Ishikawa (cell line): ENCODE measurements at regions not wholly inside any gene's neighbourhood (a gene's known extent, or its start where the extent isn't known, plus 50 kb on each side); places are given as distances from the start of the nearest gene placed in this dataset.

Source experiments
- CEBPB ChIP-seq: IDR thresholded peaks from 2 replicates; pipeline ENCODE4 v1.6.1; 2012
- CREB1 ChIP-seq: IDR thresholded peaks from 2 replicates; pipeline ENCODE4 v1.6.1; 2012; ENCODE audit warnings: low read depth
- EGR1 ChIP-seq: IDR thresholded peaks from 2 replicates; pipeline ENCODE4 v1.6.1; 2012
- EP300 ChIP-seq: IDR thresholded peaks from 2 replicates; pipeline ENCODE4 v1.6.1; 2012; ENCODE audit warnings: borderline replicate concordance
- FOXM1 ChIP-seq: IDR thresholded peaks from 2 replicates; pipeline ENCODE4 v1.6.1; 2012; ENCODE audit warnings: low read depth, borderline replicate concordance
- NFIC ChIP-seq: IDR thresholded peaks from 2 replicates; pipeline ENCODE4 v1.6.1; 2012
- RAD21 ChIP-seq: IDR thresholded peaks from 2 replicates; pipeline ENCODE4 v1.6.1; 2012; ENCODE audit warnings: low read depth
- TAF1 ChIP-seq: IDR thresholded peaks from 2 replicates; pipeline ENCODE4 v1.6.1; 2012; ENCODE audit warnings: low read depth, mild to moderate bottlenecking
- TCF12 ChIP-seq: IDR thresholded peaks from 2 replicates; pipeline ENCODE4 v1.6.1; 2012; ENCODE audit warnings: low read depth
- TEAD4 ChIP-seq: IDR thresholded peaks from 2 replicates; pipeline ENCODE4 v1.6.1; 2012
- YY1 ChIP-seq: IDR thresholded peaks from 2 replicates; pipeline ENCODE4 v1.6.1; 2012; ENCODE audit warnings: low read depth
- ZBTB7A ChIP-seq: IDR thresholded peaks from 2 replicates; pipeline ENCODE4 v1.6.1; 2012; ENCODE audit warnings: low read depth
- TF ChIP-seq, protein P1 (sequence below): IDR thresholded peaks from 2 replicates; pipeline ENCODE4 v1.6.1; 2012
- TF ChIP-seq, protein P2 (sequence below): IDR thresholded peaks from 2 replicates; pipeline ENCODE4 v1.6.1; 2012; ENCODE audit warnings: low read depth, mild to moderate bottlenecking
- TF ChIP-seq, protein P3 (sequence below): IDR thresholded peaks from 2 replicates; pipeline ENCODE4 v1.6.1; 2012

DNA sequence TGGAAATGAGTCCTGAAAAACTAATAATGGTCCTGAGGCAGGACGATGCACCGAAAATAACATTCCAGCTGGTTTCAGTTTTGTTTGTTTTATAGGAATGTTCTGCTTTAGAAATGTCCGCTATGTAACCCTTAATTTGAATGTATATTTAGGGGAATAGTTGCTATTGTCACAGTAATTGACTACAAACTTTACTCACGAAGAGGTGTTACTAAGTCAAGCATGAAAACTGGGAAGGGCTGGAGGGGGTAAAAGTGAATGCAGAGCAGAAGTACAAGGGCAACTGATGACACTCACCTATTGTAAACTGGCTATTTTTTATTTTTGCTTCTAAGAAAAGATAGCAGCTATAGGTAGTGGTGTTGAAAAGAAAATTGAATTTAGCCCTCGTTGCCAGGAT lies 230.7 kb upstream of the SYT10 start:
- no peak for TF ChIP-seq TAF1
- TF ChIP-seq FOXM1 = no peak
- TF ChIP-seq, protein P1, sequence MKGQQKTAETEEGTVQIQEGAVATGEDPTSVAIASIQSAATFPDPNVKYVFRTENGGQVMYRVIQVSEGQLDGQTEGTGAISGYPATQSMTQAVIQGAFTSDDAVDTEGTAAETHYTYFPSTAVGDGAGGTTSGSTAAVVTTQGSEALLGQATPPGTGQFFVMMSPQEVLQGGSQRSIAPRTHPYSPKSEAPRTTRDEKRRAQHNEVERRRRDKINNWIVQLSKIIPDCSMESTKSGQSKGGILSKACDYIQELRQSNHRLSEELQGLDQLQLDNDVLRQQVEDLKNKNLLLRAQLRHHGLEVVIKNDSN = no peak
- TF ChIP-seq, protein P2, sequence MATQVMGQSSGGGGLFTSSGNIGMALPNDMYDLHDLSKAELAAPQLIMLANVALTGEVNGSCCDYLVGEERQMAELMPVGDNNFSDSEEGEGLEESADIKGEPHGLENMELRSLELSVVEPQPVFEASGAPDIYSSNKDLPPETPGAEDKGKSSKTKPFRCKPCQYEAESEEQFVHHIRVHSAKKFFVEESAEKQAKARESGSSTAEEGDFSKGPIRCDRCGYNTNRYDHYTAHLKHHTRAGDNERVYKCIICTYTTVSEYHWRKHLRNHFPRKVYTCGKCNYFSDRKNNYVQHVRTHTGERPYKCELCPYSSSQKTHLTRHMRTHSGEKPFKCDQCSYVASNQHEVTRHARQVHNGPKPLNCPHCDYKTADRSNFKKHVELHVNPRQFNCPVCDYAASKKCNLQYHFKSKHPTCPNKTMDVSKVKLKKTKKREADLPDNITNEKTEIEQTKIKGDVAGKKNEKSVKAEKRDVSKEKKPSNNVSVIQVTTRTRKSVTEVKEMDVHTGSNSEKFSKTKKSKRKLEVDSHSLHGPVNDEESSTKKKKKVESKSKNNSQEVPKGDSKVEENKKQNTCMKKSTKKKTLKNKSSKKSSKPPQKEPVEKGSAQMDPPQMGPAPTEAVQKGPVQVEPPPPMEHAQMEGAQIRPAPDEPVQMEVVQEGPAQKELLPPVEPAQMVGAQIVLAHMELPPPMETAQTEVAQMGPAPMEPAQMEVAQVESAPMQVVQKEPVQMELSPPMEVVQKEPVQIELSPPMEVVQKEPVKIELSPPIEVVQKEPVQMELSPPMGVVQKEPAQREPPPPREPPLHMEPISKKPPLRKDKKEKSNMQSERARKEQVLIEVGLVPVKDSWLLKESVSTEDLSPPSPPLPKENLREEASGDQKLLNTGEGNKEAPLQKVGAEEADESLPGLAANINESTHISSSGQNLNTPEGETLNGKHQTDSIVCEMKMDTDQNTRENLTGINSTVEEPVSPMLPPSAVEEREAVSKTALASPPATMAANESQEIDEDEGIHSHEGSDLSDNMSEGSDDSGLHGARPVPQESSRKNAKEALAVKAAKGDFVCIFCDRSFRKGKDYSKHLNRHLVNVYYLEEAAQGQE = no peak
- no peak for TF ChIP-seq EP300
- TF ChIP-seq, protein P3, sequence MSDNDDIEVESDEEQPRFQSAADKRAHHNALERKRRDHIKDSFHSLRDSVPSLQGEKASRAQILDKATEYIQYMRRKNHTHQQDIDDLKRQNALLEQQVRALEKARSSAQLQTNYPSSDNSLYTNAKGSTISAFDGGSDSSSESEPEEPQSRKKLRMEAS = no peak
- no peak for TF ChIP-seq YY1
- TF ChIP-seq TCF12 = no peak
- no peak for TF ChIP-seq RAD21
- TF ChIP-seq CEBPB = no peak
- no peak for TF ChIP-seq TEAD4
- no peak for TF ChIP-seq CREB1
- no peak for TF ChIP-seq ZBTB7A
- no peak for TF ChIP-seq EGR1
- no peak for TF ChIP-seq NFIC

DNA sequence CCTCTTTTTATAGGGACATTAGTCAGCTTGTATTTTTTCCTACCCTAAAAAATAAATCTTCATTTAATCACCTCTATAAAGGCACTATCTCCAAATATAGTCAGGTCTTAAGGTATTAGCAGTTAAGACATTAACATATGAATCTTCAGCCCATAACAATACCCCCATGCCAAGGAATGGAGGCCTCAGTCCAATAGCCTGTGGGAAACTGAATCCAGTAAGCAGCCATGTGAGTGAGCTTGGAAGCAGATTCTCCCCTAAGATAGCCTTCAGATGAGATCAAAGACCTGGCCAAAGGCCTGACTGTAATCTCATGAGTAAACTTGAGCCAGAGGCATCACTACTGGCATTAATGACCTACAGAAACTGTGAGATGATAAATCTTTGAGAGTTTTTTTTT lies 232.1 kb upstream of the SYT10 start:
- TF ChIP-seq, protein P1 = no peak
- TF ChIP-seq NFIC = no peak
- TF ChIP-seq, protein P2 = no peak
- no peak for TF ChIP-seq EGR1
- no peak for TF ChIP-seq YY1
- no peak for TF ChIP-seq ZBTB7A
- TF ChIP-seq TEAD4 = no peak
- TF ChIP-seq EP300 = no peak

DNA sequence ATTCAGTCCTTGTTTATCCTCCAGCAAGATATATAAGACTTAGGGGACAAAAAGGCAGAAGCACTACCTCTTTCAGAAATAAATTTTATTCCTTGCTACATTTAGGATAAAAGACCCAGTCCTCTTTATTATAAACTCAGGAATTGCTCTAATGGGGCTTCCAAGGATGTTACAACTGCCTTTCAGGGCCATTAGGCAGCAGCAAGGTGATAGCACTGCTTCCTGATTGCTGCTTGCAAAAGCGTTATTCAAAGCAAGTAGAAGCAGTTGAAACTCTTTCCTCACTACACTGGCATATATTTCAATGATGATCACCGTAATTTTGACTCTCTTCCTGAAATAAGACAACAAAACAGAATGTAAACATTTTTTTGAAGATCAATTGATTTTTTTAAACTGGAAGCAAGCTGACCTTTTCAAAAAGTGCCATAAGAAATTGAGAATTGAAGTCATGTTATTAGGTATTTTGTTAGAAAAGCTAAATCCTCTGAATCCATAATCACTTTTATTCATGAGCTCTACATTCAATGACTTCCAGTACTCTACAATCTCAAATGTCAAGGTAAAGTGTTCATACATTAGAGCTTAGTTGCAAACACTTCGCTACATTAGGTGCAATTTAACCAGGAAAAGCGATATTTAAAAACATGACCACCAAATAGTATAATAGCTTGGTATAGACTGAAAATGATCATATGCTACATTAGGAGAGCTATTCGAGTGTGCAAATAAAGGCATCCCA lies 233.4 kb upstream of the SYT10 start:
- no peak for TF ChIP-seq FOXM1
- no peak for TF ChIP-seq CREB1
- TF ChIP-seq, protein P1 = no peak
- no peak for TF ChIP-seq RAD21
- no peak for TF ChIP-seq CEBPB
- TF ChIP-seq YY1 = no peak
- no peak for TF ChIP-seq EGR1
- TF ChIP-seq NFIC = no peak
- TF ChIP-seq, protein P3 = no peak
- TF ChIP-seq EP300 = no peak
- TF ChIP-seq TAF1 = no peak
- TF ChIP-seq TCF12 = no peak
- TF ChIP-seq TEAD4 = no peak
- TF ChIP-seq, protein P2 = no peak
- no peak for TF ChIP-seq ZBTB7A

DNA sequence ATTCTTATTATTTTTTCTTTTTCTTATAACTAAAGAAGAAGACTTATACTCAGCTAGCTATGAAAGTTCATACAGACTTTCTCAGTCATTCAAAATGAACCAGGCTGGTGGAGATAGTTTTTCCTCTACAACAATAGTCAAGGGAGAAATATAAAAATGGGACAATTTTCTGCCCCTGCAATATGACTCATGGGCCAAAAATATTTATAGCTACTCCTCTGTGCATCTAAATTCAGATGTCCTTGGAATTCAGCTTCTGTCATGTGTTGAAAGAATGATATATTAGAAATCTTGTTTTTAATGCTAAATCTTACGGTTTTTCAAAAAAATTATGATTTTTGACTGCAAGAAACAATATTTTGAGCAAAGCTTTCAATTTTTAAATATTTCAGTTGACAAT lies 237.2 kb upstream of the SYT10 start:
- TF ChIP-seq EGR1 = no peak
- TF ChIP-seq, protein P2 = no peak
- TF ChIP-seq YY1 = no peak
- no peak for TF ChIP-seq EP300
- TF ChIP-seq CEBPB = no peak
- no peak for TF ChIP-seq NFIC
- TF ChIP-seq, protein P1 = no peak
- TF ChIP-seq TAF1 = no peak
- no peak for TF ChIP-seq FOXM1
